ENCODE measurements at regions not wholly inside any gene's neighbourhood (a gene's known extent, or its start where the extent isn't known, plus 50 kb on each side); places are given as distances from the start of the nearest gene placed in this dataset.

DNA sequence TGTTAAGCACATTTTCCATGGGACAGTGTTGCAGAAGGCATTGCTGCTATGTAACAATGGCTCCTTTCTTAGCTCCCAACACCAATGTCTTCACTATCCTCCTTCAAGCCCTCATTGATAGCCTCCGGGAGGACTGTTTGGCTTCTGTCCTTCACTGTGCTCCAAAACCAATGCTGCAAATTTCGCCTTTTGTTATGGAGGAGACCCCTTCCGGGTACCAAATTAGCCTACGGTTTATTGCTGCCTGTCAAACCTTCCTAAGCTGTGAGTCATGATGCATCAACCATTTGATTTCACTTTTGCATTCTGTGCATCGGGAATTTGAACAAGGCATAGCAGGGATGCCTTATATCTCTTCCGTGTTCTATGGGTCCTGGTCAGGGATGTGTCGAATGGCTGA, 432.9 kb downstream of the GATA3 start:
- no peak for DNase-seq (ENCODE audit: low spot score)
- in situ Hi-C loops (cut with MboI; ENCODE audit: low sequenced_read_pairs, unreplicated experiment): no loop called here
- TF ChIP-seq, protein P1, sequence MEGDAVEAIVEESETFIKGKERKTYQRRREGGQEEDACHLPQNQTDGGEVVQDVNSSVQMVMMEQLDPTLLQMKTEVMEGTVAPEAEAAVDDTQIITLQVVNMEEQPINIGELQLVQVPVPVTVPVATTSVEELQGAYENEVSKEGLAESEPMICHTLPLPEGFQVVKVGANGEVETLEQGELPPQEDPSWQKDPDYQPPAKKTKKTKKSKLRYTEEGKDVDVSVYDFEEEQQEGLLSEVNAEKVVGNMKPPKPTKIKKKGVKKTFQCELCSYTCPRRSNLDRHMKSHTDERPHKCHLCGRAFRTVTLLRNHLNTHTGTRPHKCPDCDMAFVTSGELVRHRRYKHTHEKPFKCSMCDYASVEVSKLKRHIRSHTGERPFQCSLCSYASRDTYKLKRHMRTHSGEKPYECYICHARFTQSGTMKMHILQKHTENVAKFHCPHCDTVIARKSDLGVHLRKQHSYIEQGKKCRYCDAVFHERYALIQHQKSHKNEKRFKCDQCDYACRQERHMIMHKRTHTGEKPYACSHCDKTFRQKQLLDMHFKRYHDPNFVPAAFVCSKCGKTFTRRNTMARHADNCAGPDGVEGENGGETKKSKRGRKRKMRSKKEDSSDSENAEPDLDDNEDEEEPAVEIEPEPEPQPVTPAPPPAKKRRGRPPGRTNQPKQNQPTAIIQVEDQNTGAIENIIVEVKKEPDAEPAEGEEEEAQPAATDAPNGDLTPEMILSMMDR (IDR thresholded peaks at IDR 0.05; ENCODE audit: borderline replicate concordance, control extremely low read depth, extremely low read depth, insufficient read depth, missing control alignments): no peak

DNA sequence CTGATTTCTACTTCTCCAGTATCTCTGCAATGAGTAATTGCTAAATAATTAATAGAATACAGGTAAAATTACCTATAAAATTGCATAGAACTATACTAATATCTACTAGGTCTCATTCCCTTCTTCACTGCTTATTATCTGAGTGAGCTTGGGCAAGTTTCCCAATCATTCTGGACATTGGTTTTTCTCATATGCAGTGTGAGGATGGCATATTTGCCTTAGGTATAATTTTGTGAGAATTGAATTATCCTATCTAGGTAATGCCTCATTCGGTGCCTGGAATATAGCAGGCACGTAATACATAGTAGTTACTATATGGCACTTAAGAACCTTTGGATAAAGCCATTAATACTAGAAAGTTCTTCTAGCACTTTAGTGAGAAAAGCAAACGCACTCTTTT, 434.7 kb downstream of the GATA3 start:
- in situ Hi-C loops (cut with MboI; ENCODE audit: low sequenced_read_pairs, unreplicated experiment): no loop called here
- TF ChIP-seq, protein P1 (IDR thresholded peaks at IDR 0.05; ENCODE audit: borderline replicate concordance, control extremely low read depth, extremely low read depth, insufficient read depth, missing control alignments): no peak
- no peak for DNase-seq (ENCODE audit: low spot score)

DNA sequence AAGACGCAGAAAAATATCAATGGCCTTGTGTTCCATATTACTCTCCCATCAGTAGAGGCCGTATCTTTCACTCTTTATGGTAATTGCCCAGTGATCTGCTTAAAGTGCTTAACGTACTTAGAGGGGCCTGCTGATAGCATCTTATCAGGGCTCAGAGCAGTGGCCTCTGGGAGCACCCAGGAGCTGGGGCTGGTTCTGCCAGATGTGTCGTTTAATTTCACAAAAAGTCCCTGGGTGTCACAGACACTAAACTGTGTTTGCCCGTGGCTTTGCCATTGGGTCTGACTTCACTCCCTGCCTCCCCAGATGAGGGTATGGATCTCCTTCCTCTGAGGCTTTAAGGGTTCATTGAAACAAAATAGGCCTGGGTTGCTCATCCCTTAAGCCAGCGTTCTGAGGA, 435.3 kb downstream of the GATA3 start:
- TF ChIP-seq, protein P1 (IDR thresholded peaks at IDR 0.05; ENCODE audit: borderline replicate concordance, control extremely low read depth, extremely low read depth, insufficient read depth, missing control alignments): no peak
- no peak for DNase-seq (ENCODE audit: low spot score)

DNA sequence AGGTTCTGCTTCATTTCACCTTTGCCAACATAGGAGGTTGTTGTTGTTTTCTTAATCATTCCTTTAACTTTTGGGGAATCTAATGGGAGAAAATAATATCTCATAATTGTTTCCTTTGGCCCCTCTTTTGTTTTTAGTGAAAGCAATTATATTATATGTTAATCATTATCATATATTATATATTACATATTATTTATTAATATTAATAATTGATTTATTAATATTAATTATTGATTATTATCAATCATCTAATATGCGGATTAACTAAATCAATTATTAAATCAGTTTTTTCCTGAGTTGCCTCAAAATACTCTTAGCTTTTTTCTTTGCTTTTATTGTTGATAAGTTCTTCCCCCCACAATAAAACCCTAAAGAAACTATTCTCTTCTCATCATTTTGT, 443.8 kb downstream of the GATA3 start:
- in situ Hi-C loops (cut with MboI; ENCODE audit: low sequenced_read_pairs, unreplicated experiment): no loop called here
- TF ChIP-seq, protein P1 (IDR thresholded peaks at IDR 0.05; ENCODE audit: borderline replicate concordance, control extremely low read depth, extremely low read depth, insufficient read depth, missing control alignments): no peak
- DNase-seq (ENCODE audit: low spot score): no peak

More for the DNA sequence above, 435.3 kb downstream of the GATA3 start:
- in situ Hi-C loops (cut with MboI; ENCODE audit: low sequenced_read_pairs, unreplicated experiment): no loop called here

DNA sequence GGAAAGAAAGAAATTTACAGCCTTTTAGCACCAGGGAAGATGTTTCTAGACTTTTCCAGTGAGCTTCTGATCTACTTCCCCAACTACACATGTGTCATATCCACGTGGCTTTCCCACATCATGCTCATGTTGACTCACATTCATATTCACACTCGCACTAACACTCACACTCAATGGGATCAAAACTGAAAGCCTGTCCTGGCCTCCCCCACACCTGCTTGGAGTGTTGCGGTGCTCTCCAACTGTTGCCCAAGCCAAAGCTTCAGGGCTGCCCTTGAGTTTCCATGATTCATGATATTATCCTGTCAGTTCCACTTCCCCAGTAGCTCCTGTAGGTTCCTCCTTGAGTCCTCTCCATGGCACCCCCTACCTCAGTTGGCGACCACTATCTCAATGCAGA, 444.4 kb downstream of the GATA3 start:
- in situ Hi-C loops (cut with MboI; ENCODE audit: low sequenced_read_pairs, unreplicated experiment): no loop called here
- no peak for DNase-seq (ENCODE audit: low spot score)
- TF ChIP-seq, protein P1 (IDR thresholded peaks at IDR 0.05; ENCODE audit: borderline replicate concordance, control extremely low read depth, extremely low read depth, insufficient read depth, missing control alignments): no peak

DNA sequence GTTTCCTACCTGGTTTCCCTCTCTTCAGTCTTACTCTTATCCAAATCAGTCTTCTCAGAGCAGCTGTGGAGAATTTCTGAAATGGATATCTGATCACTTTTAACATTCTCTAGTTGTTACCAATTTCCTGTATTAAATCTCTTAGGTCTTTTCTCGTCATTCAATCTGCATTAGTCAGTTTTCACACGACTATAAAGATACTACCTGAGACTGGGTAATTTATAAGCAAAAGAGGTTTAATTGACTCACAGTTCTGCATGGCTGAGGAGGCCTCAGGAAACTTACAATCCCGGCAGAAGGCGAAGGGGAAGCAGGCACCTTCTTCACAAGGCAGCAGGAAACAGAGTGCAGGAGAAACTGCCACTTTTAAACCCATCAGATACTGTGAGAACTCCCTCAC, 444.8 kb downstream of the GATA3 start:
- TF ChIP-seq, protein P1 (IDR thresholded peaks at IDR 0.05; ENCODE audit: borderline replicate concordance, control extremely low read depth, extremely low read depth, insufficient read depth, missing control alignments): no peak
- in situ Hi-C loops (cut with MboI; ENCODE audit: low sequenced_read_pairs, unreplicated experiment): no loop called here
- no peak for DNase-seq (ENCODE audit: low spot score)
